H1 (cell line): ENCODE measurements at regions not wholly inside any gene's neighbourhood (a gene's known extent, or its start where the extent isn't known, plus 50 kb on each side); places are given as distances from the start of the nearest gene placed in this dataset.

Experiments
- HDAC2 ChIP-seq, 2 experiments: fragments of 300-600 bp in 1 of 2; sonication (generic) in 1 of 2; IDR thresholded peaks; 2 replicates each; pipeline ENCODE4 v1.6.1; 2011 to 2012; ENCODE audit warnings: low read depth in 2 of 2, low read length in 2 of 2, mild to moderate bottlenecking in 2 of 2, moderate library complexity in 2 of 2, borderline replicate concordance in 1 of 2, inconsistent platforms in 1 of 2

DNA sequence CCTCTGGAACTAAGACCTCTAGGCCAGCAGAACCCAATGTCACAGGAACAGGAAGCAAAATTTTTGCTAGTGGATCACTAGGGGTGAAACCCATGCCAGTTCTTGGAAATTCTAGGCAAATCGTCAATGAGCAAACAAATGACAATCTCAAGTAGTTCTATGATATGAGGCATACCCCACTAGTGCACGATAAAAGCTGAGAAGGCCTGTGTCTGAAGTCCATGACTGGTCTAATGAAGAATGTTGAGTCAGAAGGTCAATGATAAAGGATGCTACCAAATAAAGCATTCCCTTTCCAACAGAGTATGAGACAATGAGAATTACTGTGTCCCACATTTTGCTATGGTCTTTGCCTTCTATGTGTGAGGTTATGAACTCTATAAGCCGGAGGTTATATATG lies 149.4 kb upstream of the NOX3 start (continued):
- no peak for TF ChIP-seq HDAC2 (IDR thresholded peaks at IDR 0.05; ENCODE audit: borderline replicate concordance in 1 of 2, low read depth in 2 of 2, low read length in 2 of 2)
- TF ChIP-seq, all 59 proteins: peak for 0
